Ishikawa (cell line): ENCODE measurements at regions not wholly inside any gene's neighbourhood (a gene's known extent, or its start where the extent isn't known, plus 50 kb on each side); places are given as distances from the start of the nearest gene placed in this dataset.
A peak's percentile ranks its signal among the peaks of the same experiment; 100 is the strongest.

ENCODE experiments used
- CEBPB ChIP-seq: IDR thresholded peaks from 2 replicates; pipeline ENCODE4 v1.6.1; 2012
- CREB1 ChIP-seq: IDR thresholded peaks from 2 replicates; pipeline ENCODE4 v1.6.1; 2012; ENCODE audit warnings: low read depth
- EGR1 ChIP-seq: IDR thresholded peaks from 2 replicates; pipeline ENCODE4 v1.6.1; 2012
- EP300 ChIP-seq: IDR thresholded peaks from 2 replicates; pipeline ENCODE4 v1.6.1; 2012; ENCODE audit warnings: borderline replicate concordance
- FOXM1 ChIP-seq: IDR thresholded peaks from 2 replicates; pipeline ENCODE4 v1.6.1; 2012; ENCODE audit warnings: low read depth, borderline replicate concordance
- NFIC ChIP-seq: IDR thresholded peaks from 2 replicates; pipeline ENCODE4 v1.6.1; 2012
- RAD21 ChIP-seq: IDR thresholded peaks from 2 replicates; pipeline ENCODE4 v1.6.1; 2012; ENCODE audit warnings: low read depth
- REST ChIP-seq: IDR thresholded peaks from 2 replicates; pipeline ENCODE4 v1.6.1; 2012; ENCODE audit warnings: low read depth, mild to moderate bottlenecking
- TAF1 ChIP-seq: IDR thresholded peaks from 2 replicates; pipeline ENCODE4 v1.6.1; 2012; ENCODE audit warnings: low read depth, mild to moderate bottlenecking
- TCF12 ChIP-seq: IDR thresholded peaks from 2 replicates; pipeline ENCODE4 v1.6.1; 2012; ENCODE audit warnings: low read depth
- TEAD4 ChIP-seq: IDR thresholded peaks from 2 replicates; pipeline ENCODE4 v1.6.1; 2012
- YY1 ChIP-seq: IDR thresholded peaks from 2 replicates; pipeline ENCODE4 v1.6.1; 2012; ENCODE audit warnings: low read depth
- ZBTB7A ChIP-seq: IDR thresholded peaks from 2 replicates; pipeline ENCODE4 v1.6.1; 2012; ENCODE audit warnings: low read depth
- TF ChIP-seq, protein P1 (sequence below): IDR thresholded peaks from 2 replicates; pipeline ENCODE4 v1.6.1; 2012
- TF ChIP-seq, protein P2 (sequence below): IDR thresholded peaks from 2 replicates; pipeline ENCODE4 v1.6.1; 2012

DNA sequence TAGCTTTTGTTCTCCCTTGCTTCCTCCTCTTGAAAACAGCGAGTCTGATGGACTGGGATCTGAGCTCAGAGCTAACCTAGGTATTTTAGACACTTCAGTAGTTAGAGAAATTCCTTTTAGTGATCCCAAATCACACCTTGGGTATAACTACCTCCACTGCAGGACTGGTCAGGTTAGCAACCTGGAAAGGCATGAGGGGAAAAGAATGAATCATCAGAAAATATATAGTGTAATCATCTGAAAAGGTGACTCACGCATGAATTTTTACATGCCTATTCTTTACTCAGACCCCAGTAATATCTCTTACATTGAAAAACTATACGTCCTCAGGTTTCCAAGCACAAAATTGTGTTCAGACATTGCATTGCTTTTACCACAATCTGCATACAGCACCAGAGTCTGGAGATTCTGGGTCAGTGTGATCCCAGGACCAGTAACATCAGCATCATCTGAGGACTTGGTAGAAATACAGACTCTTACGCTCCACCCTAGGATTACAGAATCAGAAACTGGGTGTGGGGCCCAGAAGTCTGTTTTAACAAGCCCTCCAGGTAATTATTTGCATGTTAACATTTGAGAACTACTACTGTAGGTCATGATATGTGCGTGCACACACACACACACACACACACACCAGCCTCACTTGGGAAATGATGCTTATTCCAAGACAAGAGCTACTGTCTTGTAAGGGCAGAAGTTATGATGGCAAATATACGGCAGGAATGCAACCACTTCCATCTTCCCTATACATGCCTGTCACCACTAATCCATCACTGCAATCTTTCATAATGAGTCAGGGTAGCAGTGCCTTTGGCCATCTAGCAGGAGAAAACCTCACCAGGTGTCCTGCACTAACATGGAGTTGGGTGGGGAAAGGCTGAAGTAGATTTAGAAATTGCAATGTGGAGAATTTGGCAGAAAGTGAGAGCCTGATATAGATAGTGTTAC is 271.6 kb upstream of the MAP3K1 start:
- TF ChIP-seq TEAD4: 0 out of 2 replicates have a peak, but pooled peaks have one; percentile 35
- no peak for TF ChIP-seq YY1

GRCh38 chr5:56540266-56540665 is 275.1 kb upstream of the MAP3K1 start:
- TF ChIP-seq REST (no peak), TEAD4 (peak; percentile 39; the same call in 1 of the 2 replicates)

- TF ChIP-seq, protein P1, sequence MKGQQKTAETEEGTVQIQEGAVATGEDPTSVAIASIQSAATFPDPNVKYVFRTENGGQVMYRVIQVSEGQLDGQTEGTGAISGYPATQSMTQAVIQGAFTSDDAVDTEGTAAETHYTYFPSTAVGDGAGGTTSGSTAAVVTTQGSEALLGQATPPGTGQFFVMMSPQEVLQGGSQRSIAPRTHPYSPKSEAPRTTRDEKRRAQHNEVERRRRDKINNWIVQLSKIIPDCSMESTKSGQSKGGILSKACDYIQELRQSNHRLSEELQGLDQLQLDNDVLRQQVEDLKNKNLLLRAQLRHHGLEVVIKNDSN: no peak
- TF ChIP-seq CEBPB: no peak
Measured at GRCh38 chr5:56538580-56538979, 276.8 kb upstream of the MAP3K1 start.

DNA sequence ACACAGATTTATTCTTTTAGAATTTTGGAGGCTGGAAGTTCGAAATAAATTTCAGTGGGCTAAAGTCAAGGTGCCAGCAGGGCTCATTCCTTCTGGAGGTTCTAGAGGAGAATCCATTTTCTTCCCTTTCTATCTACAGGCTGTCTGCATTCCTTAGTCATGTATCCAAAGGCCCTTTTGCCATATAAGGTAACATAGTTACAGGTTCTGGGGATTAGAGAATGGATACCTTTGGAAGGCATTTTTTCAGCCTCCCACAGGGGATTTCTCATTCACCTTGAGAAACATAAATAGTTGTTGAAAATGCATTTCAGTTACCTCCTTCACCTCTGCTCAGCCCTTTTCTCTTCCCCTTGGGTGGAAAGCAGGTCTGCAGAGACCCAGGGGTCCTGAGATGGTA is 280.0 kb upstream of the MAP3K1 start:
- TF ChIP-seq, protein P1: no peak
- peak; percentile 32; the same call in 1 of the 2 replicates for TF ChIP-seq TEAD4

DNA sequence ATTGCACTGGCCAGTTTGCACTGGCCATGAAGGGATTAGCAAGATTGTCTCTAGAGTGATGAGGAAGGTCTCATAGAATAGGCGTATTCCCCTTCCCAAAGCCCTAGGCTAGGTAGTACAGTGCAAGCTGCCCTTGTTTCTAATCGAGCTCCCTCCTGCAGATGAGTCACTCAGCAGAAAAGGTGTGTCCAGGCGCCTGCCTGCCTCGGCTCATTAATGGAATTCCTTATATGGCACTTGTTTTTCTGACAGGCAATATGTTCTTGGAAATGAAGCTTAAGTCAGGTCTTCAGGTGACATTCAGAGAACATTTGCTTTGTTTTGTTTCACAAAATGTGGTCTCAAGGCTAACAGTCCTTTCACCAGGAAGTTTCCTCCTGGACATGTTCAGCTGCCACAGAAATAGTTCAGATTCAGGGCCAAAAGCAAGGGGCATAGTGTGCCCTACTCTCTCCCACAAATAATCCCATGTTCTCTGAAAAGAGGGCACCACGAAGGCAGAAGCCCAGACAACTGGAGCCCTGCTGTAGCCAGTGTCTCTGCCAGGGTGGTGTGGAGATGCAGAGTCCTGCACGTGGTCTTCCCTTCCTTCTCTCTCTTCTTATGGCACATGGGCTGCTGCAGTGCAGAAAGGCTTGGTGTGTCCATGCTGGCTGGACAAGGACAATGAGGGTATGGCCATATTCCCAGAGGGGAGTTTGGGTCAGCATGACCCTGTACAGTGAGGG is 281.1 kb upstream of the MAP3K1 start:
- no peak for TF ChIP-seq FOXM1
- TF ChIP-seq NFIC: no peak
- TF ChIP-seq TCF12: 0 out of 2 replicates have a peak, but pooled peaks have one; percentile 13
- TF ChIP-seq, protein P2, sequence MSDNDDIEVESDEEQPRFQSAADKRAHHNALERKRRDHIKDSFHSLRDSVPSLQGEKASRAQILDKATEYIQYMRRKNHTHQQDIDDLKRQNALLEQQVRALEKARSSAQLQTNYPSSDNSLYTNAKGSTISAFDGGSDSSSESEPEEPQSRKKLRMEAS: peak; percentile 76

- TF ChIP-seq CREB1: no peak
- TF ChIP-seq ZBTB7A: no peak
- TF ChIP-seq TCF12: no peak
- no peak for TF ChIP-seq EGR1
- TF ChIP-seq, protein P2: no peak
- TF ChIP-seq TEAD4: no peak
Measured at GRCh38 chr5:56532466-56532865, 282.9 kb upstream of the MAP3K1 start.

GRCh38 chr5:56530626-56531138 is 284.7 kb upstream of the MAP3K1 start:
- TF ChIP-seq YY1 (no peak), EGR1 (no peak), EP300 (no peak), TCF12 (no peak), TAF1 (no peak), TEAD4 (no peak), CREB1 (no peak), REST (no peak), NFIC (no peak), CEBPB (no peak), ZBTB7A (no peak), RAD21 (no peak), FOXM1 (no peak)
- TF ChIP-seq, protein P1: no peak
- TF ChIP-seq, protein P2: no peak
